ENCODE measurements at regions not wholly inside any gene's neighbourhood (a gene's known extent, or its start where the extent isn't known, plus 50 kb on each side); places are given as distances from the start of the nearest gene placed in this dataset.

DNA sequence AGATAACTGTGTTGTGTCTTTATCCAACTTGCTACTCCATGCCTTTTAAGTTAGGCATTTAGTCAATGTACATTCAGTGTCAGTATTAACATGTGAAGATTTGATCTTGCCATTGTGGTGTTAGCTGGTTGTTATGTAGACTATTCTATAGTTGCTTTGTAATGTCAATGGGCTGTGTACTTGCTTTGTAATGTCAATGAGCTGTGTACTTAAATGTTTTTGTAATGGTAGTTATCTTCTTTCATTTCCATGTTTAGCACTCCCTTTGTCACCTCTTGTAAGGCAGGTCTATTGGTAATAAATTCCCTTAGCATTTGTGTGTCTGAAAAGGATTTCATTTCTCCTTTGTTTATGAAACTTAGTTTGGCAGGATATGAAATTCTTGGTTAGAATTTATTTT is 53.4 kb downstream of the MC4R start:
- TF ChIP-seq CTCF (IDR thresholded peaks at IDR 0.05) (no peak), POLR2A (IDR thresholded peaks at IDR 0.05) (no peak)

All from lower leg skin (tissue), 3 donors.